OCI-LY7 (cell line): ENCODE measurements at regions not wholly inside any gene's neighbourhood (a gene's known extent, or its start where the extent isn't known, plus 50 kb on each side); places are given as distances from the start of the nearest gene placed in this dataset.

Experiments used
- EZH2phosphoT487 ChIP-seq: fragments of 200-600 bp; sonication (generic); IDR thresholded peaks from 2 replicates; pipeline ENCODE4 v1.6.1; 2018; ENCODE audit warnings: low read depth, borderline replicate concordance, mild to moderate bottlenecking, mixed run types, antibody characterized with exemption, low read length, moderate library complexity, mixed read lengths
- TF ChIP-seq, protein P1 (sequence below): fragments of 200-600 bp; sonication (generic); conservative IDR thresholded peaks from 2 replicates; pipeline ENCODE4 v1.5.1; 2014; ENCODE audit warnings: mild to moderate bottlenecking, antibody characterized with exemption, low read length, moderate library complexity, mixed read lengths

DNA sequence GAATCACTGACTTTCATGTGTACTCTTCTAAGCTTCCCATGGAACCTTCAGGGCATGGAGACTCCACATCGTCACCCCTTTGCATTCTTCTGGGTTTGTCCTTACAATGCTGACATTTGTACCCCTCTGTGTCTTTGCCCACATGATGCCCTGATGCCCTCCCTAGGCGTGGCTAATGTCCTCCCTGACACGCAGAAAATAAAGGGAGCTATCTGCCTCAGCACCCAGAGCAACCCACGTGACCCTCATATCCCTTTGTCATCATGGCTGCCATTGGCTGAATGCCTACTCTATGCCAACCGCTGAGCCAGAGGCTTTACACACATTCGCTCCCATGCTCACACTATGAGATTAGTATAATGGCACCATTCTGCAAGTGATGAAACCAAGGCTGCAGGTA is 86.4 kb upstream of the KLHL29 start:
- TF ChIP-seq, protein P1, sequence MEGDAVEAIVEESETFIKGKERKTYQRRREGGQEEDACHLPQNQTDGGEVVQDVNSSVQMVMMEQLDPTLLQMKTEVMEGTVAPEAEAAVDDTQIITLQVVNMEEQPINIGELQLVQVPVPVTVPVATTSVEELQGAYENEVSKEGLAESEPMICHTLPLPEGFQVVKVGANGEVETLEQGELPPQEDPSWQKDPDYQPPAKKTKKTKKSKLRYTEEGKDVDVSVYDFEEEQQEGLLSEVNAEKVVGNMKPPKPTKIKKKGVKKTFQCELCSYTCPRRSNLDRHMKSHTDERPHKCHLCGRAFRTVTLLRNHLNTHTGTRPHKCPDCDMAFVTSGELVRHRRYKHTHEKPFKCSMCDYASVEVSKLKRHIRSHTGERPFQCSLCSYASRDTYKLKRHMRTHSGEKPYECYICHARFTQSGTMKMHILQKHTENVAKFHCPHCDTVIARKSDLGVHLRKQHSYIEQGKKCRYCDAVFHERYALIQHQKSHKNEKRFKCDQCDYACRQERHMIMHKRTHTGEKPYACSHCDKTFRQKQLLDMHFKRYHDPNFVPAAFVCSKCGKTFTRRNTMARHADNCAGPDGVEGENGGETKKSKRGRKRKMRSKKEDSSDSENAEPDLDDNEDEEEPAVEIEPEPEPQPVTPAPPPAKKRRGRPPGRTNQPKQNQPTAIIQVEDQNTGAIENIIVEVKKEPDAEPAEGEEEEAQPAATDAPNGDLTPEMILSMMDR, result no peak
- no peak for TF ChIP-seq EZH2phosphoT487
